Endodermal cell (in vitro differentiated cells): ENCODE measurements at regions not wholly inside any gene's neighbourhood (a gene's known extent, or its start where the extent isn't known, plus 50 kb on each side); places are given as distances from the start of the nearest gene placed in this dataset.

Experiments used
- DNase-seq: peaks from one replicate; pipeline ENCODE4 v3.0.0-alpha.2; 2017
- H3K27ac ChIP-seq: 2 replicates; pipeline ENCODE4 v1.5.1; 2013; ENCODE audit warnings: mild to moderate bottlenecking, low read depth, low read length, moderate library complexity
- H3K27me3 ChIP-seq: 2 replicates; pipeline ENCODE4 v1.6.1; 2013; ENCODE audit warnings: mild to moderate bottlenecking, low read length, moderate library complexity; ENCODE audit not compliant: insufficient read depth, control insufficient read depth, poor library complexity, severe bottlenecking
- H3K36me3 ChIP-seq: 2 replicates; pipeline ENCODE4 v1.7.0; 2013; ENCODE audit warnings: mild to moderate bottlenecking, low read length, moderate library complexity; ENCODE audit not compliant: control insufficient read depth, insufficient read depth
- H3K4me1 ChIP-seq: one replicate; pipeline ENCODE4 v1.7.0; 2013; ENCODE audit warnings: low read length; ENCODE audit not compliant: control insufficient read depth, insufficient read depth
- H3K4me3 ChIP-seq: 2 replicates; pipeline ENCODE4 v1.5.1; 2013; ENCODE audit warnings: mild to moderate bottlenecking, low read length, moderate library complexity
- H3K9ac ChIP-seq: 2 replicates; pipeline ENCODE4 v1.6.1; 2013; ENCODE audit warnings: mild to moderate bottlenecking, low read length, moderate library complexity; ENCODE audit not compliant: poor library complexity, severe bottlenecking; ENCODE audit errors: extremely low read depth
- H3K9me3 ChIP-seq: 2 replicates; pipeline ENCODE4 v1.6.1; 2013; ENCODE audit warnings: mild to moderate bottlenecking, low read length, moderate library complexity; ENCODE audit not compliant: control insufficient read depth
- H3K27ac Mint-ChIP-seq: 2 replicates; pipeline ENCODE4 v1.8.0; 2020; ENCODE audit warnings: mixed read lengths
- H3K27me3 Mint-ChIP-seq: 2 replicates; pipeline ENCODE4 v1.8.0; 2021; ENCODE audit warnings: mild to moderate bottlenecking, mixed read lengths; ENCODE audit not compliant: insufficient read depth
- H3K36me3 Mint-ChIP-seq: 2 replicates; pipeline ENCODE4 v1.8.0; 2020; ENCODE audit warnings: low read depth, mixed read lengths
- H3K4me1 Mint-ChIP-seq: 2 replicates; pipeline ENCODE4 v1.8.0; 2020; ENCODE audit warnings: mixed read lengths
- H3K4me3 Mint-ChIP-seq: 2 replicates; pipeline ENCODE4 v1.8.0; 2020; ENCODE audit warnings: mild to moderate bottlenecking, moderate library complexity, mixed read lengths
- H3K9me3 Mint-ChIP-seq: 2 replicates; pipeline ENCODE4 v1.8.0; 2020; ENCODE audit warnings: mild to moderate bottlenecking, mixed read lengths
- WGBS, 2 experiments: methylation state at CpG; one replicate each; pipeline versions ENCODE4 v1.1.5 to v1.1.7; 2013; ENCODE audit warnings: missing lambda C conversion rate in 2 of 2, mixed read lengths in 1 of 2; ENCODE audit not compliant: insufficient coverage in 1 of 2, insufficient read length in 1 of 2; 5-methylcytosine and 5-hydroxymethylcytosine counted together
- TF ChIP-seq, protein P1 (sequence below): fragments of 200-600 bp; sonication (generic); conservative IDR thresholded peaks from 2 replicates; pipeline ENCODE4 v1.5.0; 2021; ENCODE audit warnings: antibody characterized with exemption, mild to moderate bottlenecking

DNA sequence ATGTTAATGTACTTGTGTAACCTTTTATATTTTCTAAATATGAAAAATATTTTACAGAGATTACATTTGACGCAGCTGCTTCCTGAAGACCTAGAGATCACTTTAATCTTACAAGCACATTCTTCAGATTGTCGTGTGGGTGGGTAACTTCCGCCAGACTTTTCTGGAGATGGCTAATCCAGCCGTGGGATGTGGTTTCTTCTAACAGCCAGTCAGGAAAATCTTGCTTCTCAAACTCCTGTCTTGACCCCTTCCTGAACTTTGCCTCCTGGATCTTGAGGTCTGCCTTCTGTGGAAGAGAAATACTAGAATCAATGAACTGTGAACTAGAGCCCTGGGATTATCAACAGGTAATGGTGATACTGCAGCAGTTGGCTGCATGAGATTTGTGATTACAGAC lies 401.6 kb upstream of the TNP1 start:
- Mint-ChIP-seq H3K36me3 (no peaks in the 10 kb centered on the region), H3K27ac (no peak overlapping the region), H3K27me3 (peaks cover 90% of the 10 kb centered on the region), H3K4me1 (peaks cover 6% of the 10 kb centered on the region), H3K4me3 (no peak overlapping the region), H3K9me3 (peaks cover 18% of the 10 kb centered on the region)
- Histone ChIP-seq H3K9ac (no peak overlapping the region), H3K36me3 (no peaks in the 10 kb centered on the region), H3K4me1 (peaks cover 1% of the 10 kb centered on the region), H3K27ac (no peak overlapping the region), H3K27me3 (peaks cover 5% of the 10 kb centered on the region), H3K9me3 (peaks cover 7% of the 10 kb centered on the region), H3K4me3 (no peak overlapping the region)
- 86 to 100% methylated on average over 3 to 4 of the region's 4 CpGs for WGBS, 2 experiments
- TF ChIP-seq, protein P1, sequence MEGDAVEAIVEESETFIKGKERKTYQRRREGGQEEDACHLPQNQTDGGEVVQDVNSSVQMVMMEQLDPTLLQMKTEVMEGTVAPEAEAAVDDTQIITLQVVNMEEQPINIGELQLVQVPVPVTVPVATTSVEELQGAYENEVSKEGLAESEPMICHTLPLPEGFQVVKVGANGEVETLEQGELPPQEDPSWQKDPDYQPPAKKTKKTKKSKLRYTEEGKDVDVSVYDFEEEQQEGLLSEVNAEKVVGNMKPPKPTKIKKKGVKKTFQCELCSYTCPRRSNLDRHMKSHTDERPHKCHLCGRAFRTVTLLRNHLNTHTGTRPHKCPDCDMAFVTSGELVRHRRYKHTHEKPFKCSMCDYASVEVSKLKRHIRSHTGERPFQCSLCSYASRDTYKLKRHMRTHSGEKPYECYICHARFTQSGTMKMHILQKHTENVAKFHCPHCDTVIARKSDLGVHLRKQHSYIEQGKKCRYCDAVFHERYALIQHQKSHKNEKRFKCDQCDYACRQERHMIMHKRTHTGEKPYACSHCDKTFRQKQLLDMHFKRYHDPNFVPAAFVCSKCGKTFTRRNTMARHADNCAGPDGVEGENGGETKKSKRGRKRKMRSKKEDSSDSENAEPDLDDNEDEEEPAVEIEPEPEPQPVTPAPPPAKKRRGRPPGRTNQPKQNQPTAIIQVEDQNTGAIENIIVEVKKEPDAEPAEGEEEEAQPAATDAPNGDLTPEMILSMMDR: no peak
- DNase-seq: no peak

DNA sequence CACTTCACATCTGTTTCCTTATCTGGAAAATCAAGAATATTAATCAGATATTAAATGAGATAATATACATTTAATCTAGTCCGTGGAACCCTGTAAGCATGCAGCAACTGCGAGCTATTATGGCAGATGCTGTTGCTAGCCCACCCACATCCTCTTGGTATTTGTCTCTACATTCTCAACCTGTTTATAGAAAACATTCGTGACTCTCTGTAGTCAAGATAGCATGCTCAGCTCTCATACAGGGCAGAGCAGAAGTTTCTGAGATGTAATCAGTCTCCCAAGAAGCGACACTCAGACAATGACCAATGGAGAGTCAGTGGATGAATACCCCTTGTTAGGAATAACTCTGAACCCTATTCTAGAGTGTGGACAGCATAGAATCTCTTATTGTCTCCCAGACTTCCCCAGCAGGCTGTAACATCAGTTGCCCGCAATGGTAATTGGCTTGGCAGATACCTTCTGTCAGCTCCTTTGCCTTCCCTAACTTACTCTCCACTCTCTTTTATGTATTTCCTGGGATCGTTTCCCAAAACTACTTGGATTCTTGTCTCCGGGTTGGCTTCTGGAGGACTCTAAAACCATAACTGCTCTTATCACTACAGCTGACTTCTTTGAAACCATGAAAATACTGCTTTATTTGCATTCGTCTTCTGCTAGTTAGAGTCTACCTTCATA lies 400.7 kb upstream of the TNP1 start:
- H3K27ac ChIP-seq: no peak overlapping the region
- Mint-ChIP-seq H3K36me3 (no peaks in the 10 kb centered on the region), H3K9me3 (peaks cover 12% of the 10 kb centered on the region), H3K4me1 (peaks cover 12% of the 10 kb centered on the region), H3K27me3 (peaks cover 89% of the 10 kb centered on the region), H3K27ac (no peak overlapping the region), H3K4me3 (no peak overlapping the region)
- 91% methylated on average over 6 to 8 of the region's 8 CpGs for WGBS, 2 experiments
- no peak overlapping the region for H3K4me3 ChIP-seq
- H3K36me3 ChIP-seq: no peaks in the 10 kb centered on the region
- H3K27me3 ChIP-seq: peaks cover 5% of the 10 kb centered on the region
- H3K9me3 ChIP-seq: no peaks in the 10 kb centered on the region
- TF ChIP-seq, protein P1: no peak
- DNase-seq: no peak
- peaks cover 9% of the 10 kb centered on the region for H3K4me1 ChIP-seq
- H3K9ac ChIP-seq: no peak overlapping the region

DNA sequence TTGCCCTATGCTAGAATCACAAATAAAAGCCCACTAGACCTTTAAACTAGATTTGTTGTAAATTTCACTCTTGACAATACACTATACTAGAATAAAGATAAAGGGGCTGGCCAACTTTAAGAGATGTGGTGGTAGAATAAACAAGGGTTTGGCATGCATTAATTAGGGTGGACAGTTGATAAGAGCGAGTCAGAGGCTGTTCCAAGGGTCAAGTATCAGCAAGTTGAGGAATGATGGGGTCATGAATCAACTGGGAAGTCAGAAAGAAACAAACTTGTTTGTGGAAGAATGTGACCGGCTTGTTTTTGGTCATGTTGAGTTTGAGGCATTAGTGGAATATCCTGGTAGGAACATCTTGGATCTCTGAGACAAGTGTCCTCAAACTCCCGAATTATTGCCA lies 398.3 kb upstream of the TNP1 start:
- H3K9me3 Mint-ChIP-seq: peaks cover 9% of the 10 kb centered on the region

More for the DNA sequence above, 398.3 kb upstream of the TNP1 start:
- TF ChIP-seq, protein P1: no peak
- no peak overlapping the region for H3K9ac ChIP-seq
- no peak overlapping the region for H3K27ac Mint-ChIP-seq
- DNase-seq: no peak
- peaks cover 9% of the 10 kb centered on the region for H3K4me1 ChIP-seq
- WGBS, 2 experiments: 91 to 94% methylated on average over 2 to 3 of the region's 3 CpGs
- peaks cover 3% of the 10 kb centered on the region for H3K27me3 ChIP-seq
- H3K27ac ChIP-seq: no peak overlapping the region
- H3K4me3 ChIP-seq: no peak overlapping the region
- no peak overlapping the region for H3K4me3 Mint-ChIP-seq
- H3K36me3 ChIP-seq: no peaks in the 10 kb centered on the region
- H3K4me1 Mint-ChIP-seq: peaks cover 12% of the 10 kb centered on the region
- H3K9me3 ChIP-seq: no peaks in the 10 kb centered on the region
- peaks cover 81% of the 10 kb centered on the region for H3K27me3 Mint-ChIP-seq
- H3K36me3 Mint-ChIP-seq: no peaks in the 10 kb centered on the region
